ENCODE measurements at regions not wholly inside any gene's neighbourhood (a gene's known extent, or its start where the extent isn't known, plus 50 kb on each side); places are given as distances from the start of the nearest gene placed in this dataset.

DNA sequence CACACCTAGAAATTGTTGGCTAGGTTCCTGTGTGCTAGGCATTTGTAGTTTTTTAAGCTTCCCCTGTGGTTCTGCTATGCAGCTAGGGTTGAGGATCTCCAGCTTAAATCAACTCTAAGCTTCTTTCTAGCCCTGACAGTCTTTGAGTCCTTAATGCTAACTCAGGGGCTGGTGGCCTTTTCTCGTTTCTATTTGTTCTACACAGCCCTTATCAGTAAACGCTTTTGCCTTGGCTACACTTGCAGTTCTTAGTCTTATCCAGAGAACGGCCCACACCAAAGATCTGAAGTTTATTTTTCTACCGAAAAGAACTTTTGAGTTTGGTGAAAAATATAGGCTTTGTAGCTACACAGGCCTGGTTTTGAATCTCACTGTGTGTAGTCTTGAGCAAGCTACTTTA, 212.0 kb downstream of the DHX15 start:
- Histone ChIP-seq H3K36me3 (ENCODE audit: control insufficient read depth in 2 of 4, insufficient read depth in 4 of 4, low read length in 3 of 4) (no peaks in the 10 kb centered on the region), H3K4me2 (ENCODE audit: insufficient read depth in 1 of 2, low read depth in 2 of 2, low read length in 2 of 2) (no peak overlapping the region), H3K23me2 (ENCODE audit: low read depth, low read length) (no peaks in the 10 kb centered on the region), H2AK5ac (ENCODE audit: low read depth, low read length) (no peak overlapping the region), H3K9ac (replicated peaks in 1 of 4; ENCODE audit: extremely low read depth in 1 of 4, low read depth in 3 of 4, low read length in 3 of 4) (no peak overlapping the region), H3K27ac (ENCODE audit: low read depth, low read length) (no peak overlapping the region), H4K5ac (ENCODE audit: insufficient read length, low read depth, low read length) (no peak overlapping the region), H3K79me1 (ENCODE audit: low read depth, low read length) (no peaks in the 10 kb centered on the region), H2BK15ac (ENCODE audit: low read length) (no peak overlapping the region), H3K4me1 (replicated peaks in 1 of 4; ENCODE audit: control insufficient read depth in 3 of 4, insufficient read depth in 4 of 4, low read length in 3 of 4) (no peaks in the 10 kb centered on the region), H4K20me1 (replicated peaks in 1 of 2; ENCODE audit: control insufficient read depth in 1 of 2, insufficient read depth in 2 of 2, low read length in 2 of 2) (no peaks in the 10 kb centered on the region), H3K56ac (replicated peaks; ENCODE audit: insufficient read length, low read depth, low read length) (no peak overlapping the region), H2BK5ac (ENCODE audit: low read depth, low read length) (no peak overlapping the region), H4K8ac (ENCODE audit: extremely low read depth, insufficient read depth, low read length) (no peak overlapping the region), H3K23ac (ENCODE audit: insufficient read length) (no peak overlapping the region), H3K14ac (ENCODE audit: insufficient read length) (no peak overlapping the region), H2BK20ac (ENCODE audit: low read length) (no peak overlapping the region), H3K18ac (ENCODE audit: extremely low read depth, low read length) (no peak overlapping the region), H2BK120ac (replicated peaks; ENCODE audit: low read depth, low read length) (no peak overlapping the region), H3K27me3 (replicated peaks in 1 of 4; ENCODE audit: control insufficient read depth in 3 of 4, extremely low read depth in 1 of 4, insufficient read depth in 3 of 4, low read length in 3 of 4) (peaks cover 0 to 6% (median 2%) of the 10 kb centered on the region in 4 experiments; a peak in 1 of 7 replicates), H4K91ac (replicated peaks; ENCODE audit: insufficient read length, low read length) (no peak overlapping the region), H3K79me2 (ENCODE audit: control insufficient read depth in 1 of 2, insufficient read depth in 2 of 2, low read length in 2 of 2) (no peaks in the 10 kb centered on the region), H2BK12ac (ENCODE audit: low read depth, low read length) (no peak overlapping the region), H3K4ac (replicated peaks; ENCODE audit: insufficient read length, low read depth, low read length) (no peak overlapping the region), H3K4me3 (ENCODE audit: extremely low read depth in 1 of 4, insufficient read depth in 2 of 4, low read depth in 3 of 4, low read length in 4 of 4) (no peak overlapping the region), H2AFZ (ENCODE audit: low read length) (no peak overlapping the region), H3K9me3 (ENCODE audit: insufficient read depth in 2 of 2, low read depth in 1 of 2, low read length in 1 of 2) (no peaks in the 10 kb centered on the region)
- no peak for FAIRE-seq
- ChIA-PET CTCF (ENCODE audit: partially characterized antibody) (interaction anchor here (0.6 to 2.0 kb wide), 10 partner anchors 9 to 261 kb away, joined by 3 to 11 read pairs (median 3); no protein-coding TSS in a partner anchor), POLR2A (ENCODE audit: partially characterized antibody) (no interaction called here)
- DNase-seq (ENCODE audit: low read depth in 1 of 2, low spot score in 2 of 2), result no peak
- TF ChIP-seq ASH2L (IDR thresholded peaks at IDR 0.05; ENCODE audit: low read length), result no peak
- no peak for TF ChIP-seq POU5F1 (IDR thresholded peaks at IDR 0.05; ENCODE audit: low read depth, low read length)
- TF ChIP-seq, protein P1, sequence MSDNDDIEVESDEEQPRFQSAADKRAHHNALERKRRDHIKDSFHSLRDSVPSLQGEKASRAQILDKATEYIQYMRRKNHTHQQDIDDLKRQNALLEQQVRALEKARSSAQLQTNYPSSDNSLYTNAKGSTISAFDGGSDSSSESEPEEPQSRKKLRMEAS (IDR thresholded peaks at IDR 0.05), result no peak
- TF ChIP-seq SUZ12 (IDR thresholded peaks at IDR 0.05; ENCODE audit: low read length), result no peak
- 89% methylated on average over 4 of the region's 4 CpGs; no CpG with 5 or more reads in 1 of the 2 experiments for WGBS, 2 experiments (ENCODE audit: extremely low coverage in 1 of 2, insufficient coverage in 1 of 2, insufficient read length in 1 of 2, insufficient replicate concordance in 2 of 2, low coverage in 1 of 2, low lambda C conversion rate in 2 of 2, missing lambda C conversion rate in 1 of 2)
